Kidney (tissue), 13 donors: ENCODE measurements at regions not wholly inside any gene's neighbourhood (a gene's known extent, or its start where the extent isn't known, plus 50 kb on each side); places are given as distances from the start of the nearest gene placed in this dataset.

Source experiments
- DNase-seq, 5 donors: peaks; one replicate each; pipeline ENCODE4 v3.0.0-alpha.2; 2013 to 2020
- FAIRE-seq: peaks from 2 replicates; lab custom pipeline; 2012; peaks lifted over from hg19 to GRCh38; lab: Jason Lieb, UNC
- H3K27ac ChIP-seq, 2 donors: one replicate each; pipeline ENCODE4 v1.7.0; 2013; ENCODE audit warnings: low read depth in 2 of 2, low read length in 2 of 2, inconsistent platforms in 1 of 2
- H3K27me3 ChIP-seq: one replicate; pipeline ENCODE4 v1.7.1; 2013; ENCODE audit warnings: low read length, inconsistent platforms; ENCODE audit not compliant: control insufficient read depth, insufficient read depth
- H3K36me3 ChIP-seq, 3 donors: one replicate each; pipeline versions ENCODE4 v1.7.0 to v1.7.1; 2013; ENCODE audit warnings: low read length in 3 of 3, control low read depth in 1 of 3, inconsistent platforms in 1 of 3; ENCODE audit not compliant: insufficient read depth in 3 of 3, control insufficient read depth in 2 of 3
- H3K4me1 ChIP-seq, 3 donors: one replicate each; pipeline versions ENCODE4 v1.7.0 to v1.7.1; 2013; ENCODE audit warnings: low read length in 3 of 3, inconsistent platforms in 1 of 3, low read depth in 1 of 3; ENCODE audit not compliant: control insufficient read depth in 2 of 3, insufficient read depth in 2 of 3
- H3K4me3 ChIP-seq, 3 donors: one replicate each; pipeline versions ENCODE4 v1.7.0 to v1.8.1; 2013; ENCODE audit warnings: low read length in 3 of 3, control low read depth in 1 of 3, inconsistent platforms in 1 of 3
- H3K9ac ChIP-seq, 3 donors: one replicate each; pipeline versions ENCODE4 v1.7.0 to v1.7.1; 2013; ENCODE audit warnings: low read length in 3 of 3, control low read depth in 1 of 3, inconsistent platforms in 1 of 3
- H3K9me3 ChIP-seq, 3 donors: one replicate each; pipeline versions ENCODE4 v1.7.0 to v1.7.1; 2013; ENCODE audit warnings: low read length in 3 of 3, control low read depth in 1 of 3, inconsistent platforms in 1 of 3; ENCODE audit not compliant: control insufficient read depth in 2 of 3, insufficient read depth in 1 of 3
- intact Hi-C: fragments of 100-400 bp; cut with DNase I; formaldehyde crosslinking; loops from one replicate; pipeline ENCODE4 v1.11.1; 2022
- TF ChIP-seq, protein P1 (sequence below): IDR thresholded peaks from 3 replicates; pipeline ENCODE4 v1.5.1; 2012; ENCODE audit warnings: mild to moderate bottlenecking, moderate library complexity, borderline replicate concordance; ENCODE audit not compliant: insufficient read depth; ENCODE audit errors: extremely low read depth
- donor health status: control.
- donor health status: control.
- donor health status: control.
- donor health status: control.
- donor health status: control.
- donor health status: DM: yes; HTN: yes; CAD: no.
- donor health status: Normal renal cell carcinoma (clear cell type).

DNA sequence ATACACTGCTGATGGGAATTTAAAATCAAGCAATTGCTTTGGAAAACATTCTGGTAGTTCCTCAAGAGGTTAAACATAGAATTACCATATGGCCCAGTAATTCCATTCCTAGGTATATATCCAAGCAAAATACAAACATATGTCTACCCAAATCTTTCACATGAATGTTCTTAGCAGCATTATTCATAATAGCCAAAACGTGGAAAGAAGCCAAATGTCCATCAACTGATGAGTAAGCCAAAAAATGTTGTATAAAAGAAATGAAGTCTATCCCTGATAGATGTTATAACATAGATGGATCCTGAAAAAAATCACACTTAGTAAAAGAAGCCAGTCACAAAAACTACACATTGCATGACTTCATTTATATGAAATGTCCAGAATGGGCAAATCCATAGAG, 893.0 kb downstream of the SORCS3 start:
- Histone ChIP-seq H3K36me3 (no peaks in the 10 kb centered on the region), H3K27me3 (no peaks in the 10 kb centered on the region), H3K27ac (no peak overlapping the region), H3K4me1 (no peaks in the 10 kb centered on the region), H3K4me3 (no peak overlapping the region), H3K9me3 (peaks cover 0 to 7% (median 0%) of the 10 kb centered on the region in 3 donors), H3K9ac (no peak overlapping the region)
- DNase-seq: no peak
- no peak for FAIRE-seq
- intact Hi-C loops: no loop called here
- TF ChIP-seq, protein P1, sequence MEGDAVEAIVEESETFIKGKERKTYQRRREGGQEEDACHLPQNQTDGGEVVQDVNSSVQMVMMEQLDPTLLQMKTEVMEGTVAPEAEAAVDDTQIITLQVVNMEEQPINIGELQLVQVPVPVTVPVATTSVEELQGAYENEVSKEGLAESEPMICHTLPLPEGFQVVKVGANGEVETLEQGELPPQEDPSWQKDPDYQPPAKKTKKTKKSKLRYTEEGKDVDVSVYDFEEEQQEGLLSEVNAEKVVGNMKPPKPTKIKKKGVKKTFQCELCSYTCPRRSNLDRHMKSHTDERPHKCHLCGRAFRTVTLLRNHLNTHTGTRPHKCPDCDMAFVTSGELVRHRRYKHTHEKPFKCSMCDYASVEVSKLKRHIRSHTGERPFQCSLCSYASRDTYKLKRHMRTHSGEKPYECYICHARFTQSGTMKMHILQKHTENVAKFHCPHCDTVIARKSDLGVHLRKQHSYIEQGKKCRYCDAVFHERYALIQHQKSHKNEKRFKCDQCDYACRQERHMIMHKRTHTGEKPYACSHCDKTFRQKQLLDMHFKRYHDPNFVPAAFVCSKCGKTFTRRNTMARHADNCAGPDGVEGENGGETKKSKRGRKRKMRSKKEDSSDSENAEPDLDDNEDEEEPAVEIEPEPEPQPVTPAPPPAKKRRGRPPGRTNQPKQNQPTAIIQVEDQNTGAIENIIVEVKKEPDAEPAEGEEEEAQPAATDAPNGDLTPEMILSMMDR: no peak

DNA sequence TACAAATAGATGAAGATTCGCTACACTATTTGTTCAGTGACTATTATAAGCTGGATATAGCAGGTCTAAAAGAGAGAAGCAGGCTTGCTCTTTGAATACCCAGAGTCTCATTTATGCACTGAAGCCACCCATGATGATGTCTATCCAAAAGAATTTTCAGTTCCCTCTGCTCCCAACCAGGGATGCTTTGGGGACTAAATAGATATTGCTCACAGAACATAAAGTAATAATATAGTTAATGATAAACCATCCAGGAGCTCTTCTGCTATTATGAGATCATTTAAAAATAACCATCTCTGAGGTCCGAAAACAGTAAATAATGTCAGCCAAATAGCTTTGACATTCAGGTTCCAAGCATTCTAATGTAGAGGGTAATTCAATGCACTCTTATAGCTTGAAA, 875.4 kb downstream of the SORCS3 start:
- Histone ChIP-seq H3K9me3 (no peaks in the 10 kb centered on the region), H3K4me1 (no peaks in the 10 kb centered on the region), H3K27me3 (no peaks in the 10 kb centered on the region), H3K36me3 (no peaks in the 10 kb centered on the region), H3K4me3 (no peak overlapping the region), H3K9ac (no peak overlapping the region), H3K27ac (no peak overlapping the region)
- FAIRE-seq (no peak), DNase-seq (no peak)
- intact Hi-C loops: no loop called here
- TF ChIP-seq, protein P1: no peak

DNA sequence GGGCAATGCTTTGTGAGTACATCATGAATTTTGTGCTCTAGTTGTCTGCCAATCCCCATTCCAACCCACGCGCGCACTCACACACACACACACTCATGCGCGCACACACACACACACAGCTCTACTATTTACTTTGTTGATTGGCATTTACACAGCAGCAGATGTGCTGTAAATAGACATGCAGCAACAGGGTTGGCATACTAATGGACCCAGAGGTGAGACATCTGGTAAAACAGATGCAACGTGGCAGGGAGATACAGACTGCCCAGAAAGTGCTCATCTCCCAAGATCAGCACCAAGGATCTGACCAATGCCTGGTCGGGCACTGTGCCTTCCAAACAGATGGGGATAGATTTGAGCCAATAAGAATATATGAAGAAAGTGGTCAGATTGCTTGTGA, 873.0 kb downstream of the SORCS3 start:
- no peak overlapping the region for H3K4me3 ChIP-seq
- intact Hi-C loops: no loop called here
- H3K27me3 ChIP-seq: no peaks in the 10 kb centered on the region
- H3K36me3 ChIP-seq: no peaks in the 10 kb centered on the region
- H3K9ac ChIP-seq: no peak overlapping the region
- no peak overlapping the region for H3K27ac ChIP-seq
- TF ChIP-seq, protein P1: no peak
- DNase-seq (no peak), FAIRE-seq (no peak)
- H3K9me3 ChIP-seq: no peaks in the 10 kb centered on the region
- no peaks in the 10 kb centered on the region for H3K4me1 ChIP-seq

DNA sequence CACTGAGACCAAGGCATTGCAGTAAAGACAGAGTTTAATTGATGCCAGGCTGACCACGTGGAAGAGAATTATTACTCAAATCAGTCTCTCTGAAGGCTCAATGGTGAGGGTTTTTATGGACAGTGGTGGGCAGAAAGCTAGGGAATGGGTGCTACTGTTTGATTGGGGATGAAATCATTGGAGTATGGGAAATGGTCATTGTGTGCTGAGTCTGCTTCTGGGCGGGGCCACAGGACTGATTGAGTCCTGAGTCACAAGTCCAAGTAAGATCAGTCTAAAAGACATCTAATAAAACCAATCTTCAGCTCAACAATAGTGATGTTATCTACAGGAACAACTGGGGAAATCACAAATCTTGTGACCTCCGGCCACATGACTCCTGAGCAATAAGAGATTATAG, 868.4 kb downstream of the SORCS3 start:
- Histone ChIP-seq H3K4me3 (no peak overlapping the region), H3K27me3 (no peaks in the 10 kb centered on the region), H3K27ac (no peak overlapping the region), H3K4me1 (no peaks in the 10 kb centered on the region), H3K9ac (no peak overlapping the region), H3K36me3 (no peaks in the 10 kb centered on the region), H3K9me3 (no peaks in the 10 kb centered on the region)
- TF ChIP-seq, protein P1: no peak
- DNase-seq (no peak), FAIRE-seq (no peak)
- intact Hi-C loops: no loop called here
